A549 (cell line): ENCODE measurements at regions not wholly inside any gene's neighbourhood (a gene's known extent, or its start where the extent isn't known, plus 50 kb on each side); places are given as distances from the start of the nearest gene placed in this dataset.

Experiments
- ATAC-seq, 2 experiments: fragments of 200-7000 bp in 1 of 2; fragments of >200 bp in 1 of 2; cut with Nextera tagmentation in 1 of 2; cut with Tn5 transposase in 1 of 2; 3 replicates each; pipeline versions ENCODE4 v1.8.0 to v1.9.1; 2018 to 2020; ENCODE audit warnings: mild to moderate bottlenecking in 1 of 2, moderate library complexity in 1 of 2
- CTCF ChIA-PET: fragments of 300-600 bp; sonication (Branson Sonifier 250); formaldehyde crosslinking; extraction: SDS; loops from one replicate; lab custom pipeline; 2021; ENCODE audit warnings: antibody characterized with exemption, inconsistent platforms; lab: Yijun Ruan, JAX
- POLR2A ChIA-PET: fragments of 350-600 bp; formaldehyde crosslinking; extraction: SDS; loops from one replicate; lab custom pipeline; 2021; ENCODE audit warnings: antibody characterized with exemption, inconsistent platforms; lab: Yijun Ruan, JAX
- DNase-seq, 2 experiments: peaks; one replicate each; pipeline versions ENCODE4 v3.0.0 to v3.0.0-alpha.2; 2011 to 2016; ENCODE audit warnings: low read depth in 1 of 2, low spot score in 1 of 2
- FAIRE-seq: peaks from 2 replicates; lab custom pipeline; 2011; peaks lifted over from hg19 to GRCh38; lab: Jason Lieb, UNC
- H3K27ac ChIP-seq, 2 experiments: fragments of >200 bp; sonication (Bioruptor Twin); formaldehyde crosslinking; 3 replicates each; pipeline ENCODE4 v1.5.1; 2016 to 2017
- H3K4me1 ChIP-seq: fragments of >200 bp; sonication (Bioruptor Twin); formaldehyde crosslinking; 3 replicates; pipeline ENCODE4 v1.6.1; 2016
- H3K4me2 ChIP-seq: fragments of >200 bp; sonication (Bioruptor Twin); formaldehyde crosslinking; 3 replicates; pipeline ENCODE4 v1.6.1; 2016
- H3K4me3 ChIP-seq: fragments of >200 bp; sonication (Bioruptor Twin); formaldehyde crosslinking; 3 replicates; pipeline ENCODE4 v1.5.1; 2016
- H3K9me3 ChIP-seq: fragments of >200 bp; sonication (Bioruptor Twin); formaldehyde crosslinking; 3 replicates; pipeline ENCODE4 v1.6.1; 2016
- CBX2 ChIP-seq: fragments of 200-600 bp; sonication (generic); IDR thresholded peaks from 2 replicates; pipeline ENCODE4 v1.6.1; 2016; ENCODE audit warnings: low read depth, mild to moderate bottlenecking, borderline replicate concordance
- CBX8 ChIP-seq: fragments of 200-600 bp; sonication (generic); IDR thresholded peaks from 2 replicates; pipeline ENCODE4 v1.6.1; 2016
- CEBPB ChIP-seq, 2 experiments: fragments of >200 bp in 1 of 2; sonication (Bioruptor Twin) in 1 of 2; formaldehyde crosslinking in 1 of 2; IDR thresholded peaks; 2 replicates each; pipeline ENCODE4 v1.6.1; 2012 to 2016
- CHD4 ChIP-seq: fragments of 200-600 bp; sonication (generic); IDR thresholded peaks from 2 replicates; pipeline ENCODE4 v1.6.1; 2016; ENCODE audit warnings: antibody characterized with exemption, mild to moderate bottlenecking, borderline replicate concordance
- EHF ChIP-seq: fragments of 250-450 bp; sonication (Bioruptor Pico); IDR thresholded peaks from 2 replicates; pipeline ENCODE4 v1.5.0; 2020; ENCODE audit warnings: mild to moderate bottlenecking
- FOSB ChIP-seq: fragments of 250-450 bp; sonication (Bioruptor Pico); IDR thresholded peaks from 2 replicates; pipeline ENCODE4 v1.5.0; 2020; ENCODE audit warnings: mild to moderate bottlenecking, moderate library complexity
- GATA3 ChIP-seq: IDR thresholded peaks from 2 replicates; pipeline ENCODE4 v1.6.1; 2012; ENCODE audit warnings: borderline replicate concordance
- HDAC2 ChIP-seq: fragments of 200-600 bp; sonication (generic); IDR thresholded peaks from 2 replicates; pipeline ENCODE4 v1.6.1; 2016
- HEYL ChIP-seq: fragments of 250-450 bp; sonication (Bioruptor Pico); IDR thresholded peaks from 2 replicates; pipeline ENCODE4 v1.8.0; 2021; ENCODE audit warnings: mild to moderate bottlenecking, moderate library complexity
- HOXA7 ChIP-seq: fragments of 250-450 bp; sonication (Bioruptor Pico); IDR thresholded peaks from 2 replicates; pipeline ENCODE4 v1.5.0; 2020; ENCODE audit warnings: mild to moderate bottlenecking, moderate library complexity
- HOXB5 ChIP-seq: fragments of 250-450 bp; sonication (Bioruptor Pico); IDR thresholded peaks from 2 replicates; pipeline ENCODE4 v1.5.0; 2020; ENCODE audit warnings: mild to moderate bottlenecking, moderate library complexity
- KDM5A ChIP-seq: fragments of 200-600 bp; sonication (generic); IDR thresholded peaks from 2 replicates; pipeline ENCODE4 v1.6.1; 2016; ENCODE audit warnings: antibody characterized with exemption, mild to moderate bottlenecking
- MAFK ChIP-seq: fragments of 450-650 bp; IDR thresholded peaks from 2 replicates; pipeline ENCODE4 v1.6.1; 2014; ENCODE audit not compliant: partially characterized antibody
- NFE2L2 ChIP-seq: fragments of 150-350 bp; conservative IDR thresholded peaks from 2 replicates; pipeline ENCODE4 v1.6.1; 2014; ENCODE audit warnings: low read length
- NR3C1 ChIP-seq: fragments of >200 bp; sonication (Bioruptor Twin); formaldehyde crosslinking; IDR thresholded peaks from 3 replicates; pipeline ENCODE4 v1.6.1; 2017
- PHF8 ChIP-seq: fragments of 200-600 bp; sonication (generic); IDR thresholded peaks from 2 replicates; pipeline ENCODE4 v1.6.1; 2016; ENCODE audit warnings: low read depth, mild to moderate bottlenecking, antibody characterized with exemption, moderate library complexity, borderline replicate concordance
- RAD21 ChIP-seq, 2 experiments: fragments of >200 bp in 1 of 2; sonication (Bioruptor Twin) in 1 of 2; formaldehyde crosslinking in 1 of 2; IDR thresholded peaks in 1 of 2; conservative IDR thresholded peaks in 1 of 2; 2 replicates in 1 of 2; 3 replicates in 1 of 2; pipeline ENCODE4 v1.6.1; 2012 to 2018; ENCODE audit warnings: inconsistent platforms in 1 of 2
- RNF2 ChIP-seq: fragments of 200-600 bp; sonication (generic); IDR thresholded peaks from 2 replicates; pipeline ENCODE4 v1.6.1; 2016; ENCODE audit warnings: low read depth, mild to moderate bottlenecking, antibody characterized with exemption, moderate library complexity, borderline replicate concordance
- TFCP2L1 ChIP-seq: fragments of 250-450 bp; sonication (Bioruptor Pico); IDR thresholded peaks from 2 replicates; pipeline ENCODE4 v1.5.0; 2021; ENCODE audit warnings: mild to moderate bottlenecking
- ZC3H11A ChIP-seq: fragments of 450-650 bp; IDR thresholded peaks from 2 replicates; pipeline ENCODE4 v1.6.1; 2014; ENCODE audit warnings: antibody characterized with exemption, mild to moderate bottlenecking
- WGBS: methylation state at CpG from one replicate; pipeline ENCODE4 v1.1.6; 2017; ENCODE audit errors: missing lambda C conversion rate; 5-methylcytosine and 5-hydroxymethylcytosine counted together
- TF ChIP-seq, protein P1 (sequence below): IDR thresholded peaks from 2 replicates; pipeline ENCODE4 v1.6.1; 2012
- TF ChIP-seq, protein P2 (sequence below): IDR thresholded peaks from 2 replicates; pipeline ENCODE4 v1.6.1; 2012
- TF ChIP-seq, protein P3 (sequence below): fragments of 450-650 bp; IDR thresholded peaks from 2 replicates; pipeline ENCODE4 v1.6.1; 2014; ENCODE audit warnings: antibody characterized with exemption
- TF ChIP-seq, protein P4 (sequence below): fragments of >200 bp; sonication (Bioruptor Twin); formaldehyde crosslinking; IDR thresholded peaks from 2 replicates; pipeline ENCODE4 v1.6.1; 2016
- TF ChIP-seq, protein P5 (sequence below): fragments of 250-450 bp; sonication (Bioruptor Pico); IDR thresholded peaks from 2 replicates; pipeline ENCODE4 v1.5.0; 2020; ENCODE audit warnings: low read depth, mild to moderate bottlenecking, moderate library complexity

DNA sequence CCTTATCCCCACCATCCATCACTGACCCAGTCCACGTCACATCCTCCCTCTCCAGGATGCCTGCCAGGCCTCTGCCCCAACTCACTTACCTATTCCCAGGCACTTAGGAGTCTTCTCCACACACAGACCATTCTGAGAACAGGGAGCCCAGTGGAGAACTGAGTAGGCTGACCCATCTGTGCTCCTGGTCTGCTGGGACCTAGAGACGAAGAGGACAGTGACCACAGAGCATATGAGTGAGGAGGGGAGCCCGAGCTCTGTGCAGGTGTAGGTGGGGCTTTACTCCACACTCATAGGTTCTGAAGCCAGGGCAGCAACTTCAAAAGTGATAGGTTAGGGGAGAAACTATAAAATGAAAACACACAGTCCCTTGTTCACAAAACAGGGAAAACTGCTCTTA, 130.0 kb downstream of the NDUFA10 start:
- no peak for TF ChIP-seq GATA3
- TF ChIP-seq, protein P1, sequence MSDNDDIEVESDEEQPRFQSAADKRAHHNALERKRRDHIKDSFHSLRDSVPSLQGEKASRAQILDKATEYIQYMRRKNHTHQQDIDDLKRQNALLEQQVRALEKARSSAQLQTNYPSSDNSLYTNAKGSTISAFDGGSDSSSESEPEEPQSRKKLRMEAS, result no peak
- TF ChIP-seq NFE2L2, result no peak
- TF ChIP-seq EHF, result no peak
- TF ChIP-seq ZC3H11A, result no peak
- TF ChIP-seq, protein P2, sequence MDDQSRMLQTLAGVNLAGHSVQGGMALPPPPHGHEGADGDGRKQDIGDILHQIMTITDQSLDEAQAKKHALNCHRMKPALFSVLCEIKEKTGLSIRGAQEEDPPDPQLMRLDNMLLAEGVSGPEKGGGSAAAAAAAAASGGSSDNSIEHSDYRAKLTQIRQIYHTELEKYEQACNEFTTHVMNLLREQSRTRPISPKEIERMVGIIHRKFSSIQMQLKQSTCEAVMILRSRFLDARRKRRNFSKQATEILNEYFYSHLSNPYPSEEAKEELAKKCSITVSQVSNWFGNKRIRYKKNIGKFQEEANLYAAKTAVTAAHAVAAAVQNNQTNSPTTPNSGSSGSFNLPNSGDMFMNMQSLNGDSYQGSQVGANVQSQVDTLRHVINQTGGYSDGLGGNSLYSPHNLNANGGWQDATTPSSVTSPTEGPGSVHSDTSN, result no peak
- TF ChIP-seq RNF2, result no peak
- no peak for TF ChIP-seq NR3C1
- H3K27ac ChIP-seq, result no peak overlapping the region
- no peaks in the 10 kb centered on the region for H3K9me3 ChIP-seq
- CTCF ChIA-PET, result interaction anchor here (1.0 kb wide), 1 partner anchor 9 kb away, joined by 4 read pairs; no protein-coding TSS in a partner anchor
- no peak overlapping the region for H3K4me3 ChIP-seq
- no peak for DNase-seq
- H3K4me2 ChIP-seq, result no peak overlapping the region
- WGBS, result 4% methylated on average over 3 of the region's 3 CpGs
- ATAC-seq, result no peak
- FAIRE-seq, result no peak
- H3K4me1 ChIP-seq, result no peaks in the 10 kb centered on the region
- POLR2A ChIA-PET, result no interaction called here

DNA sequence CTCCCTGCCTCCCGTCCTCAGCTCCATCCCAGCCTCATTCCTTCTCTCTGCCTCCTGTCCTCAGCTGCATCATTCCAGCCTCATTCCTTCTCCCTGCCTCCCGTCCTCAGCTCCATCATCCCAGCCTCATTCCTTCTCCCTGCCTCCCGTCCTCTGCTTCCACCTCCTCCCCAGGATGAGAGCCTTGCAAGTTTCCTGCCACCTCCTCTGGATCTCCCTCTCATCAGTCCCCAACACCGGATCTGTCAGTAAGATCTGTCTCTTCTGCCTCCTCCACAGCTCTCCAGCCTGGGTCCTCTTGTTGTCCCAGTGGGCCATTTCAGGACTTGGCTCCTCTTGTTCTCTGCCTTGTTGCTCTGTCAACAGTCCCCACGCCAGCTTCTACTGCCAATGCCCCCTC, 130.9 kb downstream of the NDUFA10 start:
- Histone ChIP-seq H3K27ac (no peak overlapping the region), H3K4me1 (no peaks in the 10 kb centered on the region), H3K4me2 (no peak overlapping the region), H3K9me3 (no peaks in the 10 kb centered on the region), H3K4me3 (no peak overlapping the region)
- ChIA-PET POLR2A (no interaction called here), CTCF (interaction anchor here (0.6 kb wide), 1 partner anchor 39 kb away, joined by 3 read pairs; no protein-coding TSS in a partner anchor)
- FAIRE-seq, result no peak
- TF ChIP-seq, protein P3, sequence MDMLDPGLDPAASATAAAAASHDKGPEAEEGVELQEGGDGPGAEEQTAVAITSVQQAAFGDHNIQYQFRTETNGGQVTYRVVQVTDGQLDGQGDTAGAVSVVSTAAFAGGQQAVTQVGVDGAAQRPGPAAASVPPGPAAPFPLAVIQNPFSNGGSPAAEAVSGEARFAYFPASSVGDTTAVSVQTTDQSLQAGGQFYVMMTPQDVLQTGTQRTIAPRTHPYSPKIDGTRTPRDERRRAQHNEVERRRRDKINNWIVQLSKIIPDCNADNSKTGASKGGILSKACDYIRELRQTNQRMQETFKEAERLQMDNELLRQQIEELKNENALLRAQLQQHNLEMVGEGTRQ, result no peak
- TF ChIP-seq CHD4 (no peak), HDAC2 (no peak), PHF8 (no peak), MAFK (no peak), TFCP2L1 (CRISPR knock-in tag) (no peak), HOXB5 (CRISPR knock-in tag) (no peak), HEYL (CRISPR knock-in tag) (no peak), CBX2 (no peak), KDM5A (no peak), FOSB (CRISPR knock-in tag) (no peak), CEBPB (IDR thresholded peaks at IDR 0.05) (no peak), RAD21 (conservative IDR thresholded peaks at IDR 0.05 in 1 of 2, IDR thresholded peaks at IDR 0.05 in 1 of 2) (no peak), HOXA7 (CRISPR knock-in tag) (no peak), ZC3H11A (no peak), CBX8 (no peak), NFE2L2 (no peak)
- TF ChIP-seq, protein P4, sequence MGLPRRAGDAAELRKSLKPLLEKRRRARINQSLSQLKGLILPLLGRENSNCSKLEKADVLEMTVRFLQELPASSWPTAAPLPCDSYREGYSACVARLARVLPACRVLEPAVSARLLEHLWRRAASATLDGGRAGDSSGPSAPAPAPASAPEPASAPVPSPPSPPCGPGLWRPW, result no peak
- TF ChIP-seq, protein P5, sequence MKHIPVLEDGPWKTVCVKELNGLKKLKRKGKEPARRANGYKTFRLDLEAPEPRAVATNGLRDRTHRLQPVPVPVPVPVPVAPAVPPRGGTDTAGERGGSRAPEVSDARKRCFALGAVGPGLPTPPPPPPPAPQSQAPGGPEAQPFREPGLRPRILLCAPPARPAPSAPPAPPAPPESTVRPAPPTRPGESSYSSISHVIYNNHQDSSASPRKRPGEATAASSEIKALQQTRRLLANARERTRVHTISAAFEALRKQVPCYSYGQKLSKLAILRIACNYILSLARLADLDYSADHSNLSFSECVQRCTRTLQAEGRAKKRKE (CRISPR knock-in tag), result no peak
- TF ChIP-seq, protein P1, result no peak
- 8% methylated on average over 5 of the region's 5 CpGs for WGBS
- no peak for DNase-seq
- ATAC-seq, result no peak
